GM23338 (cell line): ENCODE measurements at regions not wholly inside any gene's neighbourhood (a gene's known extent, or its start where the extent isn't known, plus 50 kb on each side); places are given as distances from the start of the nearest gene placed in this dataset.

Source experiments
- ATAC-seq: fragments of 200-7000 bp; cut with Tn5 transposase; 3 replicates; pipeline ENCODE4 v1.9.1; 2020
- DNase-seq: peaks from one replicate; pipeline ENCODE4 v3.0.0-alpha.2; 2015; ENCODE audit warnings: low spot score
- H2AFZ ChIP-seq: fragments of 200-600 bp; sonication (generic); 2 replicates; pipeline ENCODE4 v1.8.0; 2016; ENCODE audit warnings: antibody characterized with exemption, mild to moderate bottlenecking, moderate library complexity
- H3F3A ChIP-seq: fragments of 200-600 bp; sonication (generic); replicated peaks from 2 replicates; pipeline ENCODE4 v1.8.0; 2017; ENCODE audit warnings: antibody characterized with exemption, mixed run types, low read depth
- H3K27ac ChIP-seq: fragments of 200-600 bp; sonication (generic); 2 replicates; pipeline ENCODE4 v1.6.1; 2016; ENCODE audit warnings: low read depth
- H3K27me3 ChIP-seq: fragments of 200-600 bp; sonication (generic); 2 replicates; pipeline ENCODE4 v1.8.0; 2016; ENCODE audit warnings: mild to moderate bottlenecking, mixed run types, moderate library complexity; ENCODE audit not compliant: insufficient read depth
- H3K36me3 ChIP-seq: fragments of 200-600 bp; sonication (generic); 2 replicates; pipeline ENCODE4 v1.8.0; 2016; ENCODE audit warnings: mild to moderate bottlenecking; ENCODE audit not compliant: insufficient read depth
- H3K4me1 ChIP-seq: fragments of 200-600 bp; sonication (generic); 2 replicates; pipeline ENCODE4 v1.8.0; 2016; ENCODE audit warnings: mild to moderate bottlenecking, moderate library complexity; ENCODE audit not compliant: insufficient read depth
- H3K4me2 ChIP-seq: fragments of 200-600 bp; sonication (generic); 2 replicates; pipeline ENCODE4 v1.7.1; 2017; ENCODE audit warnings: mixed run types
- H3K4me3 ChIP-seq: fragments of 200-600 bp; sonication (generic); 2 replicates; pipeline ENCODE4 v1.6.1; 2016; ENCODE audit warnings: mixed run types
- H3K79me2 ChIP-seq: fragments of 200-600 bp; sonication (generic); replicated peaks from 2 replicates; pipeline ENCODE4 v1.8.0; 2017; ENCODE audit warnings: mild to moderate bottlenecking; ENCODE audit not compliant: insufficient read depth
- H3K9me2 ChIP-seq: fragments of 200-600 bp; sonication (generic); 2 replicates; pipeline ENCODE4 v1.8.0; 2017; ENCODE audit not compliant: insufficient read depth
- H4K20me1 ChIP-seq: fragments of 200-600 bp; sonication (generic); replicated peaks from 2 replicates; pipeline ENCODE4 v1.8.0; 2017; ENCODE audit warnings: mild to moderate bottlenecking; ENCODE audit not compliant: insufficient read depth
- H3K27ac Mint-ChIP-seq: 2 replicates; pipeline ENCODE4 v1.8.0; 2020; ENCODE audit warnings: inconsistent platforms, mild to moderate bottlenecking, moderate library complexity, mixed read lengths
- H3K27me3 Mint-ChIP-seq: 3 replicates; pipeline ENCODE4 v1.8.0; 2022; ENCODE audit warnings: low read depth, mild to moderate bottlenecking, moderate library complexity, mixed read lengths, inconsistent platforms; ENCODE audit not compliant: insufficient read depth, poor library complexity
- H3K36me3 Mint-ChIP-seq: 3 replicates; pipeline ENCODE4 v1.8.0; 2021; ENCODE audit warnings: low read depth, mild to moderate bottlenecking, inconsistent platforms, moderate library complexity, mixed read lengths
- H3K4me1 Mint-ChIP-seq: 3 replicates; pipeline ENCODE4 v1.8.0; 2020; ENCODE audit warnings: mild to moderate bottlenecking, inconsistent platforms, mixed read lengths
- H3K4me3 Mint-ChIP-seq: 3 replicates; pipeline ENCODE4 v1.8.0; 2021; ENCODE audit warnings: moderate library complexity, mild to moderate bottlenecking, inconsistent platforms, mixed read lengths
- H3K9me3 Mint-ChIP-seq: 3 replicates; pipeline ENCODE4 v1.8.0; 2020; ENCODE audit warnings: moderate library complexity, mild to moderate bottlenecking, inconsistent platforms, mixed read lengths
- CTCF ChIP-seq, 2 experiments: fragments of 200-600 bp in 1 of 2; sonication (generic) in 1 of 2; conservative IDR thresholded peaks; 2 replicates each; pipeline versions ENCODE4 v1.5.1 to v1.6.1; 2016 to 2017; ENCODE audit warnings: antibody characterized with exemption in 2 of 2, low read depth in 2 of 2, mild to moderate bottlenecking in 2 of 2, moderate library complexity in 1 of 2
- EZH2 ChIP-seq: fragments of 200-600 bp; sonication (generic); IDR thresholded peaks from one replicate; pipeline ENCODE4 v1.8.0; 2017; ENCODE audit warnings: antibody characterized with exemption, mild to moderate bottlenecking, low read depth; ENCODE audit not compliant: unreplicated experiment
- EZH2phosphoT487 ChIP-seq: fragments of 200-600 bp; sonication (generic); IDR thresholded peaks from one replicate; pipeline ENCODE4 v1.8.1; 2018; ENCODE audit warnings: antibody characterized with exemption; ENCODE audit not compliant: unreplicated experiment
- JUNB ChIP-seq: IDR thresholded peaks from one replicate; pipeline ENCODE4 v1.6.1; 2016; ENCODE audit warnings: antibody characterized with exemption; ENCODE audit not compliant: unreplicated experiment
- NANOG ChIP-seq: IDR thresholded peaks from 2 replicates; pipeline ENCODE4 v1.6.1; 2016; ENCODE audit warnings: antibody characterized with exemption, borderline replicate concordance
- POLR2AphosphoS5 ChIP-seq: IDR thresholded peaks from 2 replicates; pipeline ENCODE4 v1.6.1; 2016; ENCODE audit warnings: antibody characterized with exemption, low read depth
- STAT1 ChIP-seq: IDR thresholded peaks from one replicate; pipeline ENCODE4 v1.6.1; 2016; ENCODE audit warnings: antibody characterized with exemption; ENCODE audit not compliant: unreplicated experiment
- ZNF114 ChIP-seq: fragments of 250-450 bp; sonication (Bioruptor Pico); IDR thresholded peaks from 2 replicates; pipeline ENCODE4 v1.5.0; 2020; ENCODE audit warnings: mild to moderate bottlenecking, moderate library complexity
- ZNF331 ChIP-seq: fragments of 250-450 bp; sonication (Bioruptor Pico); IDR thresholded peaks from 2 replicates; pipeline ENCODE4 v1.5.0; 2020; ENCODE audit warnings: low read depth, mild to moderate bottlenecking, moderate library complexity
- TF ChIP-seq, protein P1 (sequence below): fragments of 250-450 bp; sonication (Bioruptor Pico); IDR thresholded peaks from 2 replicates; pipeline ENCODE4 v1.5.0; 2020; ENCODE audit warnings: mild to moderate bottlenecking, moderate library complexity

- peaks cover 19% of the 10 kb centered on the region for H3K27me3 Mint-ChIP-seq
- TF ChIP-seq EZH2 (no peak), EZH2phosphoT487 (no peak), JUNB (no peak), STAT1 (no peak), CTCF (conservative IDR thresholded peaks at IDR 0.05; ENCODE audit: low read depth in 2 of 2) (no peak), NANOG (no peak)
- H3K4me1 ChIP-seq = no peaks in the 10 kb centered on the region
- no peaks in the 10 kb centered on the region for H3K79me2 ChIP-seq
- H3K36me3 Mint-ChIP-seq = peaks cover 2% of the 10 kb centered on the region; the same call in 2 of the 3 replicates
- H3K27me3 ChIP-seq = no peaks in the 10 kb centered on the region
- DNase-seq = no peak
- no peak overlapping the region for H3K27ac ChIP-seq
- ATAC-seq = no peak
- no peaks in the 10 kb centered on the region for H3K4me1 Mint-ChIP-seq
- H2AFZ ChIP-seq = no peak overlapping the region
- no peaks in the 10 kb centered on the region for H3K36me3 ChIP-seq
- H3K4me2 ChIP-seq = no peak overlapping the region
- H3K4me3 Mint-ChIP-seq = no peak overlapping the region
- no peaks in the 10 kb centered on the region for H3K9me2 ChIP-seq
- H3K9me3 Mint-ChIP-seq = peaks cover 7% of the 10 kb centered on the region
- H3F3A ChIP-seq = no peaks in the 10 kb centered on the region
- H3K27ac Mint-ChIP-seq = no peak overlapping the region
- H4K20me1 ChIP-seq = no peaks in the 10 kb centered on the region
- no peak overlapping the region for H3K4me3 ChIP-seq
These were observed 114.9 kb upstream of the ID2 start for GRCh38 chr2:8566774-8567468.

DNA sequence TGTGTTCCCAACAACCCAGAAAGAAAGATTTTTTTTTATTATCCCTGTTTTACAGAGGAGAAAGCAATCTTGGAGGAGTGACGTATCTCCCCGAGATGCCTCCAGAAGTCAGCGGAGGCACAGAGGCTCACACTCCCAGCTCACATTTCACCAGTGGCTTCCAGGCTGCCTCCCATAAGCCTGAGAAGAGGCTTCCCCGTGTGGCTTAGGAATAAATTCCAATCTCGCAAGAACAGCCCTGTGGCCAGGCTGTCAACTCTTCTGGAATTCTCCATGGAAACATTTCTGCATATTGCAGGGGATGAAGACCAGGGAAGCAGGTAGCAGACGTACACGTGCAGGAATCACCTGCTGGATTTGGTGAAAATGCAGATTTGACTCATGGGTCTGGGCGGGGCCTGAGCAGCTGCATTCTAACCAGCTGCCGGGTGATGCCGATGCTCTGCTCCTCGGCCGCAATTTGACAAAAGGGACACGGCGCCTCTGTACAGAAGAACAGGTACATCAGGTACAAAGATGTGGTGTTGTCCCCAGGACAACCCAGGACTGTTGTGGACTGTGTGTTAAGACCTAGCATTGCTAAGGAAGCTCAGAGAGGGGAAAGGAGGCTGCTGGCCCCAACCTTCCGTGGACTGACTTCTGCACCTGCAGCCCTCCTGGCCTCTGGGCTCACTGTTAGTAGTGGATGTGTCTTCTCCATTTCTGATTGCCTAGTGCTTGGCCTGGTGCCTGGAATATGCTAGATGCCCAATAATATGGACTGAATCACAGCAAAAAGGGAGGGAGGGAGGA is 114.2 kb upstream of the ID2 start:
- H3K27ac ChIP-seq = no peak overlapping the region
- ATAC-seq = no peak
- Mint-ChIP-seq H3K4me1 (peaks cover 5% of the 10 kb centered on the region; the same call in 2 of the 3 replicates), H3K36me3 (no peaks in the 10 kb centered on the region), H3K27me3 (peaks cover 19% of the 10 kb centered on the region), H3K9me3 (no peaks in the 10 kb centered on the region), H3K27ac (no peak overlapping the region), H3K4me3 (no peak overlapping the region)
- H4K20me1 ChIP-seq = no peaks in the 10 kb centered on the region
- no peaks in the 10 kb centered on the region for H3K79me2 ChIP-seq
- H3F3A ChIP-seq = no peaks in the 10 kb centered on the region
- H2AFZ ChIP-seq = no peak overlapping the region
- H3K9me2 ChIP-seq = no peaks in the 10 kb centered on the region
- H3K4me2 ChIP-seq = no peak overlapping the region
- no peaks in the 10 kb centered on the region for H3K36me3 ChIP-seq
- H3K4me1 ChIP-seq = no peaks in the 10 kb centered on the region
- DNase-seq = no peak
- no peaks in the 10 kb centered on the region for H3K27me3 ChIP-seq
- H3K4me3 ChIP-seq = no peak overlapping the region
- TF ChIP-seq ZNF331 = no peak
- TF ChIP-seq POLR2AphosphoS5 = no peak
- TF ChIP-seq ZNF114 (CRISPR knock-in tag) = no peak
- TF ChIP-seq, protein P1, sequence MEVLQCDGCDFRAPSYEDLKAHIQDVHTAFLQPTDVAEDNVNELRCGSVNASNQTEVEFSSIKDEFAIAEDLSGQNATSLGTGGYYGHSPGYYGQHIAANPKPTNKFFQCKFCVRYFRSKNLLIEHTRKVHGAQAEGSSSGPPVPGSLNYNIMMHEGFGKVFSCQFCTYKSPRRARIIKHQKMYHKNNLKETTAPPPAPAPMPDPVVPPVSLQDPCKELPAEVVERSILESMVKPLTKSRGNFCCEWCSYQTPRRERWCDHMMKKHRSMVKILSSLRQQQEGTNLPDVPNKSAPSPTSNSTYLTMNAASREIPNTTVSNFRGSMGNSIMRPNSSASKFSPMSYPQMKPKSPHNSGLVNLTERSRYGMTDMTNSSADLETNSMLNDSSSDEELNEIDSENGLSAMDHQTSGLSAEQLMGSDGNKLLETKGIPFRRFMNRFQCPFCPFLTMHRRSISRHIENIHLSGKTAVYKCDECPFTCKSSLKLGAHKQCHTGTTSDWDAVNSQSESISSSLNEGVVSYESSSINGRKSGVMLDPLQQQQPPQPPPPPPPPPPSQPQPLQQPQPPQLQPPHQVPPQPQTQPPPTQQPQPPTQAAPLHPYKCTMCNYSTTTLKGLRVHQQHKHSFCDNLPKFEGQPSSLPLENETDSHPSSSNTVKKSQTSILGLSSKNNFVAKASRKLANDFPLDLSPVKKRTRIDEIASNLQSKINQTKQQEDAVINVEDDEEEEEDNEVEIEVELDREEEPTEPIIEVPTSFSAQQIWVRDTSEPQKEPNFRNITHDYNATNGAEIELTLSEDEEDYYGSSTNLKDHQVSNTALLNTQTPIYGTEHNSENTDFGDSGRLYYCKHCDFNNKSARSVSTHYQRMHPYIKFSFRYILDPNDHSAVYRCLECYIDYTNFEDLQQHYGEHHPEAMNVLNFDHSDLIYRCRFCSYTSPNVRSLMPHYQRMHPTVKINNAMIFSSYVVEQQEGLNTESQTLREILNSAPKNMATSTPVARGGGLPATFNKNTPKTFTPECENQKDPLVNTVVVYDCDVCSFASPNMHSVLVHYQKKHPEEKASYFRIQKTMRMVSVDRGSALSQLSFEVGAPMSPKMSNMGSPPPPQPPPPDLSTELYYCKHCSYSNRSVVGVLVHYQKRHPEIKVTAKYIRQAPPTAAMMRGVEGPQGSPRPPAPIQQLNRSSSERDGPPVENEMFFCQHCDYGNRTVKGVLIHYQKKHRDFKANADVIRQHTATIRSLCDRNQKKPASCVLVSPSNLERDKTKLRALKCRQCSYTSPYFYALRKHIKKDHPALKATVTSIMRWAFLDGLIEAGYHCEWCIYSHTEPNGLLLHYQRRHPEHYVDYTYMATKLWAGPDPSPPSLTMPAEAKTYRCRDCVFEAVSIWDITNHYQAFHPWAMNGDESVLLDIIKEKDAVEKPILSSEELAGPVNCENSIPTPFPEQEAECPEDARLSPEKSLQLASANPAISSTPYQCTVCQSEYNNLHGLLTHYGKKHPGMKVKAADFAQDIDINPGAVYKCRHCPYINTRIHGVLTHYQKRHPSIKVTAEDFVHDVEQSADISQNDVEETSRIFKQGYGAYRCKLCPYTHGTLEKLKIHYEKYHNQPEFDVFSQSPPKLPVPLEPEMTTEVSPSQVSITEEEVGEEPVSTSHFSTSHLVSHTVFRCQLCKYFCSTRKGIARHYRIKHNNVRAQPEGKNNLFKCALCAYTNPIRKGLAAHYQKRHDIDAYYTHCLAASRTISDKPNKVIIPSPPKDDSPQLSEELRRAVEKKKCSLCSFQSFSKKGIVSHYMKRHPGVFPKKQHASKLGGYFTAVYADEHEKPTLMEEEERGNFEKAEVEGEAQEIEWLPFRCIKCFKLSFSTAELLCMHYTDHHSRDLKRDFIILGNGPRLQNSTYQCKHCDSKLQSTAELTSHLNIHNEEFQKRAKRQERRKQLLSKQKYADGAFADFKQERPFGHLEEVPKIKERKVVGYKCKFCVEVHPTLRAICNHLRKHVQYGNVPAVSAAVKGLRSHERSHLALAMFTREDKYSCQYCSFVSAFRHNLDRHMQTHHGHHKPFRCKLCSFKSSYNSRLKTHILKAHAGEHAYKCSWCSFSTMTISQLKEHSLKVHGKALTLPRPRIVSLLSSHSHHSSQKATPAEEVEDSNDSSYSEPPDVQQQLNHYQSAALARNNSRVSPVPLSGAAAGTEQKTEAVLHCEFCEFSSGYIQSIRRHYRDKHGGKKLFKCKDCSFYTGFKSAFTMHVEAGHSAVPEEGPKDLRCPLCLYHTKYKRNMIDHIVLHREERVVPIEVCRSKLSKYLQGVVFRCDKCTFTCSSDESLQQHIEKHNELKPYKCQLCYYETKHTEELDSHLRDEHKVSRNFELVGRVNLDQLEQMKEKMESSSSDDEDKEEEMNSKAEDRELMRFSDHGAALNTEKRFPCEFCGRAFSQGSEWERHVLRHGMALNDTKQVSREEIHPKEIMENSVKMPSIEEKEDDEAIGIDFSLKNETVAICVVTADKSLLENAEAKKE (CRISPR knock-in tag) = no peak
- no peak for TF ChIP-seq EZH2phosphoT487
